Panc1 (cell line): ENCODE measurements at regions not wholly inside any gene's neighbourhood (a gene's known extent, or its start where the extent isn't known, plus 50 kb on each side); places are given as distances from the start of the nearest gene placed in this dataset.

ENCODE experiments used
- ATAC-seq: fragments of 200-7000 bp; cut with Tn5 transposase; 2 replicates; pipeline ENCODE4 v1.9.1; 2020; ENCODE audit warnings: mild to moderate bottlenecking, moderate library complexity
- BruUV-seq: library from RNA; stranded (reverse); fragments of 400-500 nt; replicated peaks from 2 replicates; lab custom pipeline; 2021; lab: Mats Ljungman, UMichigan
- CTCF ChIA-PET: fragments of 300-600 bp; sonication (Branson Sonifier 250); formaldehyde crosslinking; loops from one replicate; lab custom pipeline; 2022; ENCODE audit warnings: antibody characterized with exemption; lab: Charles Lee
- POLR2A ChIA-PET: fragments of 300-600 bp; sonication (Branson Sonifier 250); formaldehyde crosslinking; loops from one replicate; lab custom pipeline; 2022; ENCODE audit warnings: antibody characterized with exemption; lab: Charles Lee
- DNase-seq: peaks from one replicate; pipeline ENCODE4 v3.0.0-alpha.2; 2010; ENCODE audit warnings: low read depth, low spot score
- H3K27ac ChIP-seq: 2 replicates; pipeline ENCODE4 v1.5.1; 2011; ENCODE audit warnings: mild to moderate bottlenecking, low read length, inconsistent platforms
- H3K27me3 ChIP-seq: fragments of 200-500 bp; sonication (Bioruptor generic); 2 replicates; pipeline ENCODE4 v1.6.0; 2014; ENCODE audit warnings: low read length, inconsistent platforms; ENCODE audit not compliant: control insufficient read depth, insufficient read depth
- H3K36me3 ChIP-seq: fragments of 200-500 bp; sonication (Bioruptor generic); 2 replicates; pipeline ENCODE4 v1.5.1; 2014; ENCODE audit warnings: inconsistent platforms, mild to moderate bottlenecking, low read length, moderate library complexity; ENCODE audit not compliant: control insufficient read depth, insufficient read depth
- H3K4me1 ChIP-seq: 2 replicates; pipeline ENCODE4 v1.5.1; 2011; ENCODE audit warnings: inconsistent platforms, mild to moderate bottlenecking, low read length, moderate library complexity; ENCODE audit not compliant: control insufficient read depth, insufficient read depth
- H3K4me3 ChIP-seq, 2 experiments: 2 replicates each; pipeline ENCODE4 v1.5.1; 2011 to 2012; ENCODE audit warnings: low read depth in 2 of 2, low read length in 2 of 2, mild to moderate bottlenecking in 2 of 2, inconsistent platforms in 1 of 2, moderate library complexity in 1 of 2
- H3K9me3 ChIP-seq: fragments of 200-500 bp; sonication (Bioruptor generic); 2 replicates; pipeline ENCODE4 v1.5.1; 2014; ENCODE audit warnings: low read depth, mild to moderate bottlenecking, inconsistent platforms, low read length, moderate library complexity; ENCODE audit not compliant: control insufficient read depth, insufficient read depth
- POLR2AphosphoS5 ChIP-seq: IDR thresholded peaks from 2 replicates; pipeline ENCODE4 v1.6.1; 2012; ENCODE audit warnings: mild to moderate bottlenecking, low read depth, low read length, moderate library complexity
- SIN3A ChIP-seq: IDR thresholded peaks from 2 replicates; pipeline ENCODE4 v1.6.1; 2012; ENCODE audit warnings: low read depth, mild to moderate bottlenecking, low read length, moderate library complexity, borderline replicate concordance; ENCODE audit not compliant: insufficient read depth
- TCF7L2 ChIP-seq: IDR thresholded peaks from 2 replicates; pipeline ENCODE4 v1.6.1; 2011; ENCODE audit warnings: mild to moderate bottlenecking, low read depth, low read length, inconsistent platforms
- in situ Hi-C: cut with HindIII; loops from 2 replicates; pipeline ENCODE4 v1.10.0; 2016; ENCODE audit warnings: low sequenced_read_pairs, low pct_unique_long_range_greater_than_20kb
- intact Hi-C: fragments of 100-400 bp; cut with micrococcal nuclease; formaldehyde crosslinking; loops from one replicate; pipeline ENCODE4 v1.10.0; 2022; ENCODE audit not compliant: unreplicated experiment
- TF ChIP-seq, protein P1 (sequence below), 2 experiments: IDR thresholded peaks; 2 replicates each; pipeline ENCODE4 v1.6.1; 2011 to 2012; ENCODE audit warnings: low read depth in 2 of 2, control low read depth in 1 of 2, low read length in 1 of 2, mild to moderate bottlenecking in 1 of 2, moderate library complexity in 1 of 2; ENCODE audit not compliant: insufficient read depth in 1 of 2
- TF ChIP-seq, protein P2 (sequence below): fragments of 450-650 bp; IDR thresholded peaks from 2 replicates; pipeline ENCODE4 v1.5.1; 2017; ENCODE audit warnings: mild to moderate bottlenecking

DNA sequence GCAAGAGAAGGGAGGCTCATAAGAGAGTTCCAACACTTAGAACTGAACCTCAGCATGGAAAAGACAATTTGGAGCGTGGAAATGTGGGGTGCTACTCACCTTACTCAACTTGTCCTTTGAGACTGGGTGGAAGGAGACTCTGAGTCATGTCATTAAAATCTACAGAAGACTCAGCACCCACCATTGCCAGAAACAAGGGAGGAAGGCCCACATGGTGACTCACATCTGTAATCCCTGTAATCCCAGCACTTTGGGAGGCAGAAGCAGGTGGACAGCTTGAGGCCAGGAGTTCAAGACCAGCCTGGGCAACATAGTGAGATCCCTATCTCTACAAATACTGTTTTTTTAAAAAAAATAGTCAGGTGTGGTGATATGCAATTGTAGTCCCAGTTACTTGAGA, 161.9 kb upstream of the UBE3A start:
- BruUV-seq = no TSS peak
- DNase-seq (no peak), ATAC-seq (no peak)
- no peaks in the 10 kb centered on the region for H3K36me3 ChIP-seq
- H3K4me3 ChIP-seq = no peak overlapping the region
- CTCF ChIA-PET = no interaction called here
- TF ChIP-seq SIN3A (no peak), TCF7L2 (no peak)
- TF ChIP-seq, protein P1, sequence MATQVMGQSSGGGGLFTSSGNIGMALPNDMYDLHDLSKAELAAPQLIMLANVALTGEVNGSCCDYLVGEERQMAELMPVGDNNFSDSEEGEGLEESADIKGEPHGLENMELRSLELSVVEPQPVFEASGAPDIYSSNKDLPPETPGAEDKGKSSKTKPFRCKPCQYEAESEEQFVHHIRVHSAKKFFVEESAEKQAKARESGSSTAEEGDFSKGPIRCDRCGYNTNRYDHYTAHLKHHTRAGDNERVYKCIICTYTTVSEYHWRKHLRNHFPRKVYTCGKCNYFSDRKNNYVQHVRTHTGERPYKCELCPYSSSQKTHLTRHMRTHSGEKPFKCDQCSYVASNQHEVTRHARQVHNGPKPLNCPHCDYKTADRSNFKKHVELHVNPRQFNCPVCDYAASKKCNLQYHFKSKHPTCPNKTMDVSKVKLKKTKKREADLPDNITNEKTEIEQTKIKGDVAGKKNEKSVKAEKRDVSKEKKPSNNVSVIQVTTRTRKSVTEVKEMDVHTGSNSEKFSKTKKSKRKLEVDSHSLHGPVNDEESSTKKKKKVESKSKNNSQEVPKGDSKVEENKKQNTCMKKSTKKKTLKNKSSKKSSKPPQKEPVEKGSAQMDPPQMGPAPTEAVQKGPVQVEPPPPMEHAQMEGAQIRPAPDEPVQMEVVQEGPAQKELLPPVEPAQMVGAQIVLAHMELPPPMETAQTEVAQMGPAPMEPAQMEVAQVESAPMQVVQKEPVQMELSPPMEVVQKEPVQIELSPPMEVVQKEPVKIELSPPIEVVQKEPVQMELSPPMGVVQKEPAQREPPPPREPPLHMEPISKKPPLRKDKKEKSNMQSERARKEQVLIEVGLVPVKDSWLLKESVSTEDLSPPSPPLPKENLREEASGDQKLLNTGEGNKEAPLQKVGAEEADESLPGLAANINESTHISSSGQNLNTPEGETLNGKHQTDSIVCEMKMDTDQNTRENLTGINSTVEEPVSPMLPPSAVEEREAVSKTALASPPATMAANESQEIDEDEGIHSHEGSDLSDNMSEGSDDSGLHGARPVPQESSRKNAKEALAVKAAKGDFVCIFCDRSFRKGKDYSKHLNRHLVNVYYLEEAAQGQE (IDR thresholded peaks at IDR 0.05; ENCODE audit: insufficient read depth in 1 of 2, low read depth in 2 of 2, low read length in 1 of 2) = no peak
- TF ChIP-seq, protein P2, sequence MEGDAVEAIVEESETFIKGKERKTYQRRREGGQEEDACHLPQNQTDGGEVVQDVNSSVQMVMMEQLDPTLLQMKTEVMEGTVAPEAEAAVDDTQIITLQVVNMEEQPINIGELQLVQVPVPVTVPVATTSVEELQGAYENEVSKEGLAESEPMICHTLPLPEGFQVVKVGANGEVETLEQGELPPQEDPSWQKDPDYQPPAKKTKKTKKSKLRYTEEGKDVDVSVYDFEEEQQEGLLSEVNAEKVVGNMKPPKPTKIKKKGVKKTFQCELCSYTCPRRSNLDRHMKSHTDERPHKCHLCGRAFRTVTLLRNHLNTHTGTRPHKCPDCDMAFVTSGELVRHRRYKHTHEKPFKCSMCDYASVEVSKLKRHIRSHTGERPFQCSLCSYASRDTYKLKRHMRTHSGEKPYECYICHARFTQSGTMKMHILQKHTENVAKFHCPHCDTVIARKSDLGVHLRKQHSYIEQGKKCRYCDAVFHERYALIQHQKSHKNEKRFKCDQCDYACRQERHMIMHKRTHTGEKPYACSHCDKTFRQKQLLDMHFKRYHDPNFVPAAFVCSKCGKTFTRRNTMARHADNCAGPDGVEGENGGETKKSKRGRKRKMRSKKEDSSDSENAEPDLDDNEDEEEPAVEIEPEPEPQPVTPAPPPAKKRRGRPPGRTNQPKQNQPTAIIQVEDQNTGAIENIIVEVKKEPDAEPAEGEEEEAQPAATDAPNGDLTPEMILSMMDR = no peak
- POLR2A ChIA-PET = no interaction called here
- no peaks in the 10 kb centered on the region for H3K4me1 ChIP-seq
- no peaks in the 10 kb centered on the region for H3K9me3 ChIP-seq
- H3K27me3 ChIP-seq = no peaks in the 10 kb centered on the region
- intact Hi-C loops = no loop called here
- H3K27ac ChIP-seq = no peak overlapping the region
- in situ Hi-C loops = no loop called here

DNA sequence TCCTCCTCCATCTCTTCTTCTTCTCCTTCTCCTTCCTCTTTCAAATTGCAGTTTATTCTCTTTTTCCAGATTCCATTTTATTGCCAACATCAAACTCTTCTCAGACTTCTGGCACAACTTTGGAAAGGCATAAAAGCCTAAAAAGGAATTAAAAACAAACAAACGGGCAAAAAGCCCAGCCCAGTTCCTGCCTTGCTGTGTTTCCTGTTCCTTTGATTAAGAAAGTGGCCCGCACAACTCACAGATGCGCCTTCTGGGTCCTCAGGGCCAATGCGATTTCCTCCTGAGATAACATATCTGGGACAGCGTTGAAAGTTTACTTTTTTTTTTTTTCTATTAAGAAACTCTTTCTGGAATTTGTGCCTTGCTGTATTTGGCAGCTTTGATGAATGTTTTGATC, 158.7 kb upstream of the UBE3A start:
- Histone ChIP-seq H3K27ac (no peak overlapping the region), H3K4me3 (no peak overlapping the region), H3K4me1 (no peaks in the 10 kb centered on the region), H3K27me3 (no peaks in the 10 kb centered on the region), H3K9me3 (no peaks in the 10 kb centered on the region), H3K36me3 (no peaks in the 10 kb centered on the region)
- intact Hi-C loops = no loop called here
- BruUV-seq = no TSS peak
- in situ Hi-C loops = no loop called here
- TF ChIP-seq, protein P2 = no peak
- no peak for TF ChIP-seq SIN3A
- TF ChIP-seq, protein P1 (IDR thresholded peaks at IDR 0.05; ENCODE audit: insufficient read depth in 1 of 2, low read depth in 2 of 2, low read length in 1 of 2) = no peak
- no peak for TF ChIP-seq TCF7L2
- no peak for TF ChIP-seq POLR2AphosphoS5
- ChIA-PET POLR2A (no interaction called here), CTCF (no interaction called here)
- no peak for ATAC-seq
- DNase-seq = no peak
